K562 (cell line): ENCODE measurements at regions not wholly inside any gene's neighbourhood (a gene's known extent, or its start where the extent isn't known, plus 50 kb on each side); places are given as distances from the start of the nearest gene placed in this dataset.

Source experiments
- MYNN ChIP-seq, 2 experiments: sonication (generic); formaldehyde crosslinking in 1 of 2; IDR thresholded peaks; 2 replicates each; pipeline versions ENCODE4 v1.5.0 to v1.6.1; 2016 to 2020; ENCODE audit warnings: antibody characterized with exemption in 1 of 2, missing genetic modification reagents in 1 of 2
- SIN3A ChIP-seq, 2 experiments: fragments of 150-350 bp in 1 of 2; IDR thresholded peaks; 2 replicates each; pipeline ENCODE4 v1.6.1; 2011 to 2016; ENCODE audit warnings: borderline replicate concordance in 2 of 2, low read depth in 2 of 2, low read length in 2 of 2, mild to moderate bottlenecking in 2 of 2, moderate library complexity in 2 of 2; ENCODE audit not compliant: control insufficient read depth in 1 of 2
- ZNF217 ChIP-seq: sonication (generic); formaldehyde crosslinking; IDR thresholded peaks from 2 replicates; pipeline ENCODE4 v1.8.0; 2022; ENCODE audit warnings: mild to moderate bottlenecking, missing genetic modification reagents
- TF ChIP-seq, protein P1 (sequence below): fragments of 450-650 bp; IDR thresholded peaks from 2 replicates; pipeline ENCODE4 v1.6.1; 2018; ENCODE audit not compliant: partially characterized antibody
- TF ChIP-seq, protein P2 (sequence below): sonication (generic); formaldehyde crosslinking; IDR thresholded peaks from 2 replicates; pipeline ENCODE4 v1.8.0; 2022; ENCODE audit warnings: missing genetic modification reagents, mild to moderate bottlenecking, borderline replicate concordance

DNA sequence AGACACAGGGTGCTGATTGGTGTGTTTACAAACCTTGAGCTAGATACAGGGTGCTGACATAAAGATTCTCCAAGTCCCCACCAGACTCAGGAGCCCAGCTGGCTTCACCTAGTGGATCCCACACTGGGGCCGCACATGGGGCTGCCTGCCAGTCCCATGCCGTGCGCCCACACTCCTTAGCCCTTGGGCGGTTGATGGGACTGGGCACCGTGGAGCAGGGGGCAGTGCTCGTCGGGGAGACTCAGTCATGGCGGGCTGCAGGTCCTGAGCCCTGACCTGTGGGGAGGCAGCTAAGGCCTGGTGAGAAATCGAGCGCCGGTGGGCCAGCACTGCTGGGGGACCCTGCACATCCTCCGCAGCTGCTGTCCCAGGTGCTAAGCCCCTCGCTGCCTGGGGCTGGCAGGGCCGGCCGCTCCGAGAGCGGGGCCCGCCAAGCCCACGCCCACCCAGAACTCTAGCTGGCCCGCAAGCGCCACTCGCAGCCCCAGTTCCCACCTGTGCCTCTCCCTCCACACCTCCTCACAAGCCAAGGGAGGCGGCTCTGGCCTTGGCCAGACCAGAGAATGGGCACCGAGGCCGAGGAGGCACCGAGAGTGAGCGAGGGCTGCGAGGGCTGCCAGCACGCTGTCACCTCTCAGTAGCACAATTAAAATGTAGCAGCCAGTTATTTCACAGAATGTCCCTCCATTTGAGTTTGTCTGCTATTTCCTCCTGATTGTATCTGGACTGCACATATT, 76.1 kb upstream of the PNPLA4 start (continued):
- TF ChIP-seq, protein P1, sequence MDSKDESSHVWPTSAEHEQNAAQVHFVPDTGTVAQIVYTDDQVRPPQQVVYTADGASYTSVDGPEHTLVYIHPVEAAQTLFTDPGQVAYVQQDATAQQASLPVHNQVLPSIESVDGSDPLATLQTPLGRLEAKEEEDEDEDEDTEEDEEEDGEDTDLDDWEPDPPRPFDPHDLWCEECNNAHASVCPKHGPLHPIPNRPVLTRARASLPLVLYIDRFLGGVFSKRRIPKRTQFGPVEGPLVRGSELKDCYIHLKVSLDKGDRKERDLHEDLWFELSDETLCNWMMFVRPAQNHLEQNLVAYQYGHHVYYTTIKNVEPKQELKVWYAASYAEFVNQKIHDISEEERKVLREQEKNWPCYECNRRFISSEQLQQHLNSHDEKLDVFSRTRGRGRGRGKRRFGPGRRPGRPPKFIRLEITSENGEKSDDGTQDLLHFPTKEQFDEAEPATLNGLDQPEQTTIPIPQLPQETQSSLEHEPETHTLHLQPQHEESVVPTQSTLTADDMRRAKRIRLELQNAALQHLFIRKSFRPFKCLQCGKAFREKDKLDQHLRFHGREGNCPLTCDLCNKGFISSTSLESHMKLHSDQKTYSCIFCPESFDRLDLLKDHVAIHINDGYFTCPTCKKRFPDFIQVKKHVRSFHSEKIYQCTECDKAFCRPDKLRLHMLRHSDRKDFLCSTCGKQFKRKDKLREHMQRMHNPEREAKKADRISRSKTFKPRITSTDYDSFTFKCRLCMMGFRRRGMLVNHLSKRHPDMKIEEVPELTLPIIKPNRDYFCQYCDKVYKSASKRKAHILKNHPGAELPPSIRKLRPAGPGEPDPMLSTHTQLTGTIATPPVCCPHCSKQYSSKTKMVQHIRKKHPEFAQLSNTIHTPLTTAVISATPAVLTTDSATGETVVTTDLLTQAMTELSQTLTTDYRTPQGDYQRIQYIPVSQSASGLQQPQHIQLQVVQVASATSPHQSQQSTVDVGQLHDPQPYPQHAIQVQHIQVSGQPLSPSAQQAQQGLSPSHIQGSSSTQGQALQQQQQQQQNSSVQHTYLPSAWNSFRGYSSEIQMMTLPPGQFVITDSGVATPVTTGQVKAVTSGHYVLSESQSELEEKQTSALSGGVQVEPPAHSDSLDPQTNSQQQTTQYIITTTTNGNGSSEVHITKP = no peak
- TF ChIP-seq SIN3A (IDR thresholded peaks at IDR 0.05; ENCODE audit: borderline replicate concordance in 2 of 2, control insufficient read depth in 1 of 2, low read depth in 2 of 2, low read length in 2 of 2) = no peak
- TF ChIP-seq MYNN (IDR thresholded peaks at IDR 0.05) = no peak
- no peak for TF ChIP-seq MYNN (CRISPR knock-in tag; IDR thresholded peaks at IDR 0.05)
- TF ChIP-seq, protein P2, sequence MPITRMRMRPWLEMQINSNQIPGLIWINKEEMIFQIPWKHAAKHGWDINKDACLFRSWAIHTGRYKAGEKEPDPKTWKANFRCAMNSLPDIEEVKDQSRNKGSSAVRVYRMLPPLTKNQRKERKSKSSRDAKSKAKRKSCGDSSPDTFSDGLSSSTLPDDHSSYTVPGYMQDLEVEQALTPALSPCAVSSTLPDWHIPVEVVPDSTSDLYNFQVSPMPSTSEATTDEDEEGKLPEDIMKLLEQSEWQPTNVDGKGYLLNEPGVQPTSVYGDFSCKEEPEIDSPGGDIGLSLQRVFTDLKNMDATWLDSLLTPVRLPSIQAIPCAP (CRISPR knock-in tag) = no peak
- TF ChIP-seq ZNF217 (CRISPR knock-in tag) = no peak
